Panc1 (cell line): ENCODE measurements at regions not wholly inside any gene's neighbourhood (a gene's known extent, or its start where the extent isn't known, plus 50 kb on each side); places are given as distances from the start of the nearest gene placed in this dataset.

Source experiments
- POLR2AphosphoS5 ChIP-seq: IDR thresholded peaks from 2 replicates; pipeline ENCODE4 v1.6.1; 2012; ENCODE audit warnings: mild to moderate bottlenecking, low read depth, low read length, moderate library complexity
- SIN3A ChIP-seq: IDR thresholded peaks from 2 replicates; pipeline ENCODE4 v1.6.1; 2012; ENCODE audit warnings: low read depth, mild to moderate bottlenecking, low read length, moderate library complexity, borderline replicate concordance; ENCODE audit not compliant: insufficient read depth
- TCF7L2 ChIP-seq: IDR thresholded peaks from 2 replicates; pipeline ENCODE4 v1.6.1; 2011; ENCODE audit warnings: mild to moderate bottlenecking, low read depth, low read length, inconsistent platforms
- TF ChIP-seq, protein P1 (sequence below): fragments of 450-650 bp; IDR thresholded peaks from 2 replicates; pipeline ENCODE4 v1.5.1; 2017; ENCODE audit warnings: mild to moderate bottlenecking
- TF ChIP-seq, protein P2 (sequence below), 2 experiments: IDR thresholded peaks; 2 replicates each; pipeline ENCODE4 v1.6.1; 2011 to 2012; ENCODE audit warnings: low read depth in 2 of 2, control low read depth in 1 of 2, low read length in 1 of 2, mild to moderate bottlenecking in 1 of 2, moderate library complexity in 1 of 2; ENCODE audit not compliant: insufficient read depth in 1 of 2

DNA sequence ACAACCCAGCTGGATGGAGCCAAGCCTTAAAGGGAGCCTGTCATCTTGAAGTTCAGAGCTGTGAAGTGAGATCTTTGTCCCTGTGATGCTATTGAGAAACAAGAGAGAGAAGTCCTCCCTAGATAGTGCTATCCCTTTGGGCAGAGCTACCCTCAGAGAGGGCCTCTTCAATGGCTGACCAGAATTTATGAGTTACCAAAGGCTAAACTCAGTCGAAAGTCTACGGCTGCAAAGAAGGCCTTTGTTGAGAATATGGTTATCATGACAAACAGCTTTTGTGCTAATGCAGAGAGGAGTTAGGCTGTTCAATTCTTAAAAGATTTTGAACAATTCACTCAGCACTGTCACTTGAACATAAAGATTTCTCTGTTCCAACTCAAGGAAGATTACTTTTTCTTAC is 65.9 kb upstream of the C3orf80 start:
- TF ChIP-seq, protein P1, sequence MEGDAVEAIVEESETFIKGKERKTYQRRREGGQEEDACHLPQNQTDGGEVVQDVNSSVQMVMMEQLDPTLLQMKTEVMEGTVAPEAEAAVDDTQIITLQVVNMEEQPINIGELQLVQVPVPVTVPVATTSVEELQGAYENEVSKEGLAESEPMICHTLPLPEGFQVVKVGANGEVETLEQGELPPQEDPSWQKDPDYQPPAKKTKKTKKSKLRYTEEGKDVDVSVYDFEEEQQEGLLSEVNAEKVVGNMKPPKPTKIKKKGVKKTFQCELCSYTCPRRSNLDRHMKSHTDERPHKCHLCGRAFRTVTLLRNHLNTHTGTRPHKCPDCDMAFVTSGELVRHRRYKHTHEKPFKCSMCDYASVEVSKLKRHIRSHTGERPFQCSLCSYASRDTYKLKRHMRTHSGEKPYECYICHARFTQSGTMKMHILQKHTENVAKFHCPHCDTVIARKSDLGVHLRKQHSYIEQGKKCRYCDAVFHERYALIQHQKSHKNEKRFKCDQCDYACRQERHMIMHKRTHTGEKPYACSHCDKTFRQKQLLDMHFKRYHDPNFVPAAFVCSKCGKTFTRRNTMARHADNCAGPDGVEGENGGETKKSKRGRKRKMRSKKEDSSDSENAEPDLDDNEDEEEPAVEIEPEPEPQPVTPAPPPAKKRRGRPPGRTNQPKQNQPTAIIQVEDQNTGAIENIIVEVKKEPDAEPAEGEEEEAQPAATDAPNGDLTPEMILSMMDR, result no peak
- TF ChIP-seq POLR2AphosphoS5, result no peak
- no peak for TF ChIP-seq SIN3A
- TF ChIP-seq, protein P2, sequence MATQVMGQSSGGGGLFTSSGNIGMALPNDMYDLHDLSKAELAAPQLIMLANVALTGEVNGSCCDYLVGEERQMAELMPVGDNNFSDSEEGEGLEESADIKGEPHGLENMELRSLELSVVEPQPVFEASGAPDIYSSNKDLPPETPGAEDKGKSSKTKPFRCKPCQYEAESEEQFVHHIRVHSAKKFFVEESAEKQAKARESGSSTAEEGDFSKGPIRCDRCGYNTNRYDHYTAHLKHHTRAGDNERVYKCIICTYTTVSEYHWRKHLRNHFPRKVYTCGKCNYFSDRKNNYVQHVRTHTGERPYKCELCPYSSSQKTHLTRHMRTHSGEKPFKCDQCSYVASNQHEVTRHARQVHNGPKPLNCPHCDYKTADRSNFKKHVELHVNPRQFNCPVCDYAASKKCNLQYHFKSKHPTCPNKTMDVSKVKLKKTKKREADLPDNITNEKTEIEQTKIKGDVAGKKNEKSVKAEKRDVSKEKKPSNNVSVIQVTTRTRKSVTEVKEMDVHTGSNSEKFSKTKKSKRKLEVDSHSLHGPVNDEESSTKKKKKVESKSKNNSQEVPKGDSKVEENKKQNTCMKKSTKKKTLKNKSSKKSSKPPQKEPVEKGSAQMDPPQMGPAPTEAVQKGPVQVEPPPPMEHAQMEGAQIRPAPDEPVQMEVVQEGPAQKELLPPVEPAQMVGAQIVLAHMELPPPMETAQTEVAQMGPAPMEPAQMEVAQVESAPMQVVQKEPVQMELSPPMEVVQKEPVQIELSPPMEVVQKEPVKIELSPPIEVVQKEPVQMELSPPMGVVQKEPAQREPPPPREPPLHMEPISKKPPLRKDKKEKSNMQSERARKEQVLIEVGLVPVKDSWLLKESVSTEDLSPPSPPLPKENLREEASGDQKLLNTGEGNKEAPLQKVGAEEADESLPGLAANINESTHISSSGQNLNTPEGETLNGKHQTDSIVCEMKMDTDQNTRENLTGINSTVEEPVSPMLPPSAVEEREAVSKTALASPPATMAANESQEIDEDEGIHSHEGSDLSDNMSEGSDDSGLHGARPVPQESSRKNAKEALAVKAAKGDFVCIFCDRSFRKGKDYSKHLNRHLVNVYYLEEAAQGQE (IDR thresholded peaks at IDR 0.05; ENCODE audit: insufficient read depth in 1 of 2, low read depth in 2 of 2, low read length in 1 of 2), result no peak
- TF ChIP-seq TCF7L2, result no peak
